RPMI8226 (cell line): ENCODE measurements at regions not wholly inside any gene's neighbourhood (a gene's known extent, or its start where the extent isn't known, plus 50 kb on each side); places are given as distances from the start of the nearest gene placed in this dataset.
"Not testable (repeated sequence)": the region's sequence is repeated elsewhere in the genome, so short reads cannot be mapped to it uniquely, and the experiment has no call there.

Source experiments
- DNase-seq: peaks from one replicate; pipeline ENCODE4 v3.0.0-alpha.2; 2015

GRCh38 chr5:42242881-42243485 lies 180.3 kb upstream of the GHR start:
- DNase-seq: no peak

DNA sequence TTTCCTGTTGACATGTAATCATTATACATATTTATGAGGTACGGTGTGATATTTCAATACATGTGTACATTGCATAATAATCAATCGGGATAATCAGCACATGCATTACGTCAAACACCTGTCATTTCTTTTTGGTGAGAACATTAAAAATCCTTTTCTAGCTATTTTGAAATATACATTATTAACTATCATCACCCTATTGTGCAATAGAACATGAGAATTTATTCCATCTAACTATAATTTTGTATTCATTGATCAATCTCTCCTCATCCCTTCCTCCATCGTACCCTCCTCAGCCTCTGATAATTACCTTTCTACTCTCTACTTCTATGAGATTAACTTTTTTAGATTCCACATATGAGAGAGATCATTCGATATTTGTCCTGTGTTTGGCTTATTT lies 170.9 kb upstream of the GHR start:
- no peak for DNase-seq

- DNase-seq: not testable (repeated sequence)
Measured at GRCh38 chr5:42259914-42260313, 163.3 kb upstream of the GHR start.

GRCh38 chr5:42267091-42267490 lies 156.1 kb upstream of the GHR start:
- no peak for DNase-seq

DNA sequence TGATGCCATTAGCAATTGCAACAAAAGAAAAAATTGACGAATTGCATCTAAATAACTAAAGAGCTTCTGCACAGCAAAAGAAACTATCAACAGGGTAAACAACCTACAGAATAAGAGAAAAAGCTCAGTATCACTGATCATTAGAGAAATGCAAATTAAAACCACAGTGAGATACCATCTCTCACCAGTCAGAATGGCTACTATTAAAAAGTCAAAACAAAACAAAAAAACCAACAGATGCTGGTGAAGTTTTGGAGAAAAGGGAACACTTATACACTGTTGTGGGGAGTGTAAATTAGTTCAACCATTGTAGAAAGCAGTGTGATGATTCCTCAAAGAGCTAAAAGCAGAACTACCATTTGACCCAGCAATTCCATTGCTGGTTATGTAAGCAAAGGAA lies 155.1 kb upstream of the GHR start:
- not testable (repeated sequence) for DNase-seq

DNA sequence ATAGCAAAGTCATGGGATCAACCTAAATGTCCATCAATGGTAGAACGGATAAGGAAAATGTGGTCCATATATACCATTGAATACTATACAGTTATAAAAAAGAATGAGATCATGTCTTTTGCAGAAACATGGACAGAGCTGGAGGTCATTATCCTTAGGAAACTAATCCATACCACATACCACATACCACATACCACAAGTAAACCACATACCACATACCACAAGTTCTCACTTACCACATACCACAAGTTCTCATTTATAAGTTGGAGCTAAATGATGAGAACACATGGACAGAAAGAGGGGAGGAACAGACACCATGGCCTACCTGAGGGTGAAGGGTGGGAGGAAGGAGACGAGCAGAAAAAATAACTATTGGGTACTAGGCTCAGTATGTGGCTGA lies 154.6 kb upstream of the GHR start:
- DNase-seq: no peak

GRCh38 chr5:42270771-42271170 lies 152.5 kb upstream of the GHR start:
- DNase-seq: no peak

- DNase-seq: no peak
Measured at GRCh38 chr5:42274913-42275312, 148.3 kb upstream of the GHR start.

GRCh38 chr5:42277293-42277692 lies 145.9 kb upstream of the GHR start:
- DNase-seq: no peak

GRCh38 chr5:42284584-42284983 lies 138.7 kb upstream of the GHR start:
- no peak for DNase-seq

DNA sequence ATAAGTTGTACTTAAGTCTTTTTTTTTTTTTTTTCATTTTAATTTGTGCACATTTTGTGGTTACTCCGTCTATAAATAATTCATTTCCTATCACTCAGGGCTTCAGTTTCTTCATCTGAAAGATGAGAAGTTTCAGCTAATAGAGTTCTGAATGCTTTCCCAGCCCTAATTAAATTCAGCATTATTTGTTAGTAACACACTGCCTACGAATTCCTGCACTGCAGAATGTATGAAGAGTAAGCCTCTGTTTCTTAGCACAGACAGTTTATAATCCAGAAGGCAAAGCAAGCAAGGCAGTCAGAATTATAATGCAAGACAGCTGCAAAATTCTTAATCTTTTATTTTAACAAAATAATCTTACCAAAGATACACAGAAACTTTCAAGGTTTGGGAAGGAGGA lies 138.0 kb upstream of the GHR start:
- no peak for DNase-seq

DNA sequence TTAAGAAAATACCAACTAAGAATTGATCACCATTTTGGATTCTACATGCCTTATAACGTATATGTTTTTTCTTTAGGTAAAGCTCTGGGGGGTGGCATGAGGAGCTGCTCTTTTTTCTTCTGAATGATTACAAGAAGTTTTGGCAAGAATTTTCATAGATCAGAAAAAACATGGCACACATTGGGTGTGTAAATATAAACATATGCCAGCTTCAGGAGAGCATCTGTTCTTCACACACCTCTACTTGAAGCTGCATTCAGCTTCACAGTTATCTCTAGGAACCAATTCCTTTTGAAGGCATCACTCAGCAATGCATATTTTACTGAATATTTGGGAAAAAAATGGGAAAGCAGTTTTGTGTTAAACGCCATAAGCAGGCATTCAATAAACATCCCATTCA lies 122.7 kb upstream of the GHR start:
- no peak for DNase-seq

GRCh38 chr5:42301349-42301748 lies 121.9 kb upstream of the GHR start:
- no peak for DNase-seq

DNA sequence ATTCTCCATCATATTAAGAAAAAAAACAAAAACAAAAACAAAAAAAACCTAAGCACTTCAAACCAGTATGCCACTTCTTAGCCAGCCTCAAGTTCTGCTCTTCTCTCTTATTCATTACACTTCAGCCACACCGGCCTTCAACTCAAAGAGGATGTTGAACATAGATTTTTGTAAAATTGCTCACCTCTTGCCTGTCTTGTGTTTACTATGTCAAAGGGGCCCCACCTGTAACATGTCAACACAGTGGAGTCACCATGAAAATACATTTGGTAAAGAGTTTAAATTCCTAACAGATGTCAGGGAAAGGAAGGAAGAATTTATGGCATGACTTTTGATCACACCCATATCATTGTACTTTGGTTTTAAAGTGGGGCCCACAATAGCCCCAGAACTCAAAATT lies 121.1 kb upstream of the GHR start:
- no peak for DNase-seq

DNA sequence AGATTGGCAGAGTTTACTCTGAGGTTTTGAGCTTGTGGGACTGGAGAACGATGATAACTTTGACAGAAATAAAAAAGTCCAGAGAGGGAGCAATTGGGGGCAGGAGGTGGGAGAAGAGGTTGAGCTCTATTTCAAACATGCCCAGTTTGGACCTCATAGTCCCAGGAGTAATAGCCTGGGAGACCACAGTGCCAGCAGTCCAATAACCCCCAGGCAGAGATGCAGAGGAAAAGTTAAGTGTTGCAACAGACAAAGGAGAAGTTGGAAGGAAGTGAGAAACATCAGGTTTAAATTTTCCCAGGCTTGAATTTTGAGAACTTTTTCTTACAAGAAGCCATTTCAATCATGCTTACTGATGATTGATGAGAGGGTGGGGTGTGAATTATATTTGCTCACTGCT lies 117.0 kb upstream of the GHR start:
- DNase-seq: no peak

DNA sequence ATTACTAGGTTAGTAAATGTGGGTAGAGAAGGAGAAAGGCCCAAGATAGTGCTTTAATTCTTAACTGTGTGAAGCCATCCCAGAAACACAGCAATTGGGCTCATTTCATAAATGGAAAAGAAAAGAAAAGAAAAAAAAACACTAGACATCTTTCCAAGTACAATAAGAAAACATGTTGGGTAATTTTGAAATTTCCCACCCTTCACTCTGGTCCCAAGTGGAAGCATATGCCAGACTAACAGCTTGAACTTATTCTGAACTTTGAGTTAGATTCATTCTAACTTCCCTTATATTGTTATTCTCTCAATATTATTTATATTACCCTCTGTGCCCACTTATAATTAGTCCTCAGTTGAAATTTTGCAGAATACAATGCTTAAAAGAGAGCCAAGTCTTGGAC lies 113.4 kb upstream of the GHR start:
- no peak for DNase-seq

DNA sequence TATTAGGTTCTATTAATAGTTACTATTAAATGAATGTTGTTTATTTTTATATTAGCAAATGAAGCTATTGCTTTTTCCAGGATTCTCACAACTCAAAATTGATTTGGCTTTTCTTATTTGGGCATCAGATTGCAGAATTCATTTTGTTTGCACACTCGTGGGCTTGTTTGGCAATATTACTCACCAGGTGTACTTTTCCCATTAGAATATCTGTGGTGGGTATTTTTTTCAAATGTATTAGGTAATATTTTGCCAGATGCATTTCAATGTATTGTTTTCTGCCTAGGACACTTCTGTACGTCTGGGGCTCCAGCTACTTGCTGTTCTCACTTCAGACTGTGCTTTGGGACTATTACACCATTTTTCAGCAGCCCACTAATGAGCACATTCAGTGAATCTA lies 108.0 kb upstream of the GHR start:
- no peak for DNase-seq

DNA sequence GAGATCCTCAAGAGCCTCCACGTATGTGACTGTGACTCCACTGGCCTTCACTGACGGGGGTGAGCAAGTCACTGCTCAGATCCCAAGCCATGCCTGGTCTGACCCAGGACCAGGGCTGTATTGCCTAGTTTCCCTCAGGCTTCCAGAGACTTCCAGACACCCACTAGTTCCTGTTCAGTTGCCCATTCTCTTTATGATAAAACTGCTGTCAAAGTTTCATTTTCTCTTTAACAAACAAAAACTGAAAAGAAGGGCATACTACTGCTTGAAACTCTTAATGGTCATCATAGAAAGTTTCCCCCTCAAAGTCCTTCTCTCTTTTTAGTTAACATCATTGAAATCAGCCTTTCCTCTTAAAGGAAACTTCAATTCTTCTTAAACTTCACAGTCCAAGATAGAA lies 105.7 kb upstream of the GHR start:
- no peak for DNase-seq

- DNase-seq: not testable (repeated sequence)
Measured at GRCh38 chr5:42319546-42319945, 103.7 kb upstream of the GHR start.

DNA sequence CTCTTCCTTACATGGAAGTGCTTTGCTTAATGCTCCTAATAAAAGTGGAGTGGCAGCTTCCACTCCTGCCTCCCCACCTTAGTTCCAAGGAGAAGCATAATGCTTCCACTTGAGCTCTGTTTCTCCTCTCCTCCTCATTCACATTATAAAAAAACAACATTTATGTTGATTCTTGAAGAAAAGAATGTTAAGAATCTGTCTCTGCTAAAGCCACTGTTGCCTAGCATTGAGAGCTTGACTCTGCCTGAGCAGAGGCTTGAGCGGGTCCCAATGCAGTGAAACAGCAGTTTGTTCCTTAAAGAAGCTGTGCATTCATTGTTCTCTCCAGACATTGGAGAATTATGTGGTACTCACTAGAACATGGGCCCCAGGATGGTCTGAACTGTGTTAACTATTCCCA lies 101.5 kb upstream of the GHR start:
- DNase-seq: no peak

DNA sequence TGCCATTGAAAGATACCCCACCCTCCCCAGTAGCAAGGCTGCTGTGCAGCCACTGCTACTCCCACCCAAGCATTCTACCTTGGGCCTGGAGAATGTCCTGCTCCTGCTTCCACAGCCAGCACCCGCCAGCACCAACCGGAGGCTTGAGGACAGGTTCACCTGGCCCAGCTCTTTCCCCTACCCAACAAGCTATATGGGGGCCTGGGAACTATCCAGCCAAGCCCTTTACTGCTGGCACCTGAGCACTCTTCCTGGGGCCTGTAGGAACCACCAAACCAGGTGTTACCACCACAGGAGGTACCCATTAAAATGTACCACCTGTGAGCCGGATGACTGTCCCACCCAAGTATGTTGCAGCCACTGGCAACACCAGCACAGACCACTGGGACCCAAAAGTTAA lies 86.1 kb upstream of the GHR start:
- DNase-seq: no peak

GRCh38 chr5:42337607-42338006 lies 85.6 kb upstream of the GHR start:
- DNase-seq: no peak

- DNase-seq: no peak
Measured at GRCh38 chr5:42338136-42338535, 85.1 kb upstream of the GHR start.

DNA sequence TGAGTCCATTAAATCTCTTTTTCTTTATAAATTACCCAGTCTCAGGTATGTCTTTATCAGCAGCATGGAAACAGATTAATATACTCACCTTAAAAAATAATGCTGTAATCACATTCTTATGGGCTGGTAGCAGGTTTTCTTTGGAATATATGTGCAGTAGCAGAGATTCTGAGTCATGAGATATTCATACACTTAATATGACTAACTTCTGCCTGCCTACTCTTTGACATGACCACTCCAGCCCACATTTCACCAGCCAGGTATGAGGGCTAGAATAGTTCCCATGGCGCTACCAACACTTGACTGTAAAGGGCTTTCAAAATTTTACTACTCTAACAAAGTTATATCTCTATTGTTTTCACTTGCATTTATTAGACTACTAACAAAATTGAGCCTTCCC lies 74.1 kb upstream of the GHR start:
- DNase-seq: no peak

DNA sequence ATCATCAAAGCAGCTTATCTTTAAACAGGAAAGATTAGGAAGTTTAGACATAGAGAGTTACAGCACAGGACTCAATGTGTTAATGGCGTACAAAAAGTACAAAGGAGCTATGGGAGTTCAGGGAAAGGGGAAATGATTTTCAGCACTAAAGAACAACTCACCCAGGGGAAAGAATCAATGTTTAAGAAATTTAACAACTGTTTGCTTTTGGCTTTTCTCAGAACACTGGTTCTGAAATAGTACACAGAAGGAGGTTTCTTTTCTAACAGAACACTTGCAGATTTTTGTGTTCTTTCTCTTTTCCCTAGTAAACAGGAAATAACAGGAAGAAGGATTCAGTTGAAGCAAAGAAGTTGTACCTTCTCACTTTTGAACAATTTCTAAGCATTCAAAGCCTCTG lies 71.3 kb upstream of the GHR start:
- DNase-seq: no peak

DNA sequence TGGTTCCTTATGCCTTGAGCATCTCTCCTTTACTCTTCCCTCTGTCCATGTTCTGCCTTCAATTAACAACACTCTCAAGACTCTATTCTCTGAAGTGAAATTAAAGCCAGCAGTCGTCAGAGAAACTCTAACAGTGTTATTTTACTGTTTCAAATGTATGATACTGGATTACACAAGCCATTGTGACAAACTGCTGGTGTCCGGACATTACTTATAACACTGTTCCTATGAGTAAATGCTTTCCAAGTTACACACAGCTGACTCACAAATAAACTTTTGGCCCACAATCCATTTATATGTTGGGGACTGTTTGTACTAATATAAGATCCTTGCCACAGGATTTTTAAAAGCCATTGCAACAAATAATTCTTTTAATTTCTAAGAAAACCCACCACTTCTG lies 63.2 kb upstream of the GHR start:
- no peak for DNase-seq
